NT2/D1 (cell line): ENCODE measurements at regions not wholly inside any gene's neighbourhood (a gene's known extent, or its start where the extent isn't known, plus 50 kb on each side); places are given as distances from the start of the nearest gene placed in this dataset.

Experiments
- SUZ12 ChIP-seq: IDR thresholded peaks from 2 replicates; pipeline ENCODE4 v1.6.1; 2011; ENCODE audit not compliant: insufficient read length, insufficient read depth; ENCODE audit errors: extremely low read depth
- YY1 ChIP-seq: IDR thresholded peaks from 2 replicates; pipeline ENCODE4 v1.6.1; 2011; ENCODE audit not compliant: insufficient read length, insufficient read depth
- ZNF274 ChIP-seq: IDR thresholded peaks from 2 replicates; pipeline ENCODE4 v1.6.1; 2011; ENCODE audit warnings: mild to moderate bottlenecking, low read depth, low read length

GRCh38 chr3:76040946-76041345 lies 255.6 kb upstream of the ZNF717 start:
- TF ChIP-seq YY1 (no peak), SUZ12 (no peak), ZNF274 (no peak)
